MM.1S (cell line): ENCODE measurements at regions not wholly inside any gene's neighbourhood (a gene's known extent, or its start where the extent isn't known, plus 50 kb on each side); places are given as distances from the start of the nearest gene placed in this dataset.

Experiments
- CTCF ChIP-seq: fragments of 300-600 bp; sonication (generic); IDR thresholded peaks from 2 replicates; pipeline ENCODE4 v1.5.1; 2016; ENCODE audit warnings: antibody characterized with exemption, low read length, mixed read lengths
- EZH2 ChIP-seq: fragments of 300-600 bp; sonication (generic); optimal IDR thresholded peaks from 2 replicates; pipeline ENCODE3; 2017; ENCODE audit warnings: low read depth, mild to moderate bottlenecking, antibody characterized with exemption, low read length, mixed read lengths

DNA sequence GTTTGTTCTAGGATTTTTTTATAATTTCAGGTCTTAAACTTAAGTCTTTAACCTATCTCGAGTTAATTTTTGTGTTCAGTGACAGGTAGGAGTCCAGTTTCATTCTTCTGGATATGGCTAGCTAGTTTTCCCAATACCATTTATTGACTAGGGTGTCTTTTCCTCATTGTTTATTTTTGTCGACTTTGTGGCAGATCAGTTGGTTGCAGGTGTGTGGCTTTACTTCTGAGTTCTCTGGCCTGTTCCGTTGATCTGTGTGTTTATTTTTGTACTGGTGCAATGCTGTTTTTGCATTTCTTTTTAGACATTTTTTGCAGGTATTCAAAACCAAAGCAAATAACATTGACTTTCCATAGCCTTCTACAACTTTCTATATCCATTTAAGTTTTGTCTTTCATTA, 121.7 kb downstream of the ETNK1 start:
- TF ChIP-seq EZH2 (no peak), CTCF (no peak)
